ENCODE measurements at regions not wholly inside any gene's neighbourhood (a gene's known extent, or its start where the extent isn't known, plus 50 kb on each side); places are given as distances from the start of the nearest gene placed in this dataset.

GRCh38 chr5:103466495-103466894, 96.1 kb downstream of the NUDT12 start:
- no peaks in the 10 kb centered on the region for H3K9me2 ChIP-seq (ENCODE audit: insufficient read depth, low read length)
- H3K9me3 ChIP-seq (ENCODE audit: low read length), result no peaks in the 10 kb centered on the region
- no peak overlapping the region for H3K4me3 ChIP-seq (ENCODE audit: low read length)
- no peak overlapping the region for H3K4me2 ChIP-seq (ENCODE audit: low read length)
- TF ChIP-seq EZH2 (IDR thresholded peaks at IDR 0.05; ENCODE audit: borderline replicate concordance, insufficient read depth, low read length, poor library complexity, severe bottlenecking) (no peak), TAF1 (IDR thresholded peaks at IDR 0.05; ENCODE audit: low read depth) (no peak), MXI1 (conservative IDR thresholded peaks at IDR 0.05; ENCODE audit: poor library complexity, severe bottlenecking) (no peak), POLR2AphosphoS5 (IDR thresholded peaks at IDR 0.05) (no peak), SMC3 (conservative IDR thresholded peaks at IDR 0.05; ENCODE audit: poor library complexity) (no peak), REST (IDR thresholded peaks at IDR 0.05; ENCODE audit: borderline replicate concordance) (no peak), RAD21 (conservative IDR thresholded peaks at IDR 0.05) (no peak), CTCF (IDR thresholded peaks at IDR 0.05; ENCODE audit: poor library complexity, severe bottlenecking) (no peak), EP300 (conservative IDR thresholded peaks at IDR 0.05; ENCODE audit: poor library complexity, severe bottlenecking) (no peak)
- no peak overlapping the region for H2AFZ ChIP-seq (ENCODE audit: low read depth, low read length)
- H3K27ac ChIP-seq (ENCODE audit: low read length), result no peak overlapping the region
- H3K79me2 ChIP-seq (replicated peaks; ENCODE audit: insufficient read depth, low read length), result no peaks in the 10 kb centered on the region
- no peaks in the 10 kb centered on the region for H4K20me1 ChIP-seq (ENCODE audit: insufficient read depth)
- no peaks in the 10 kb centered on the region for H3K36me3 ChIP-seq (ENCODE audit: insufficient read depth, low read length)
- no peaks in the 10 kb centered on the region for H3K27me3 ChIP-seq (ENCODE audit: insufficient read depth, low read depth, low read length)
- H3F3A ChIP-seq (ENCODE audit: insufficient read depth, low read length, poor library complexity, severe bottlenecking), result no peaks in the 10 kb centered on the region
- no peak overlapping the region for H3K9ac ChIP-seq (ENCODE audit: low read length)

GRCh38 chr5:103465891-103466290, 96.7 kb downstream of the NUDT12 start:
- TF ChIP-seq RAD21 (conservative IDR thresholded peaks at IDR 0.05) (no peak), SMC3 (conservative IDR thresholded peaks at IDR 0.05; ENCODE audit: poor library complexity) (no peak), REST (IDR thresholded peaks at IDR 0.05; ENCODE audit: borderline replicate concordance) (no peak), EZH2 (IDR thresholded peaks at IDR 0.05; ENCODE audit: borderline replicate concordance, insufficient read depth, low read length, poor library complexity, severe bottlenecking) (no peak), CTCF (IDR thresholded peaks at IDR 0.05; ENCODE audit: poor library complexity, severe bottlenecking) (no peak), MXI1 (conservative IDR thresholded peaks at IDR 0.05; ENCODE audit: poor library complexity, severe bottlenecking) (no peak), POLR2AphosphoS5 (IDR thresholded peaks at IDR 0.05) (no peak), TAF1 (IDR thresholded peaks at IDR 0.05; ENCODE audit: low read depth) (no peak), EP300 (conservative IDR thresholded peaks at IDR 0.05; ENCODE audit: poor library complexity, severe bottlenecking) (no peak)
- no peak overlapping the region for H3K4me2 ChIP-seq (ENCODE audit: low read length)
- H2AFZ ChIP-seq (ENCODE audit: low read depth, low read length), result no peak overlapping the region
- H3K9me2 ChIP-seq (ENCODE audit: insufficient read depth, low read length), result no peaks in the 10 kb centered on the region
- no peaks in the 10 kb centered on the region for H3K27me3 ChIP-seq (ENCODE audit: insufficient read depth, low read depth, low read length)
- H3K27ac ChIP-seq (ENCODE audit: low read length), result no peak overlapping the region
- no peaks in the 10 kb centered on the region for H3K9me3 ChIP-seq (ENCODE audit: low read length)
- no peaks in the 10 kb centered on the region for H3F3A ChIP-seq (ENCODE audit: insufficient read depth, low read length, poor library complexity, severe bottlenecking)
- no peak overlapping the region for H3K4me3 ChIP-seq (ENCODE audit: low read length)
- H3K79me2 ChIP-seq (replicated peaks; ENCODE audit: insufficient read depth, low read length), result no peaks in the 10 kb centered on the region
- no peak overlapping the region for H3K9ac ChIP-seq (ENCODE audit: low read length)
- no peaks in the 10 kb centered on the region for H3K36me3 ChIP-seq (ENCODE audit: insufficient read depth, low read length)
- no peaks in the 10 kb centered on the region for H4K20me1 ChIP-seq (ENCODE audit: insufficient read depth)
